ENCODE measurements at regions not wholly inside any gene's neighbourhood (a gene's known extent, or its start where the extent isn't known, plus 50 kb on each side); places are given as distances from the start of the nearest gene placed in this dataset.
"Not testable (repeated sequence)": the region's sequence is repeated elsewhere in the genome, so short reads cannot be mapped to it uniquely, and the experiment has no call there.

GRCh38 chr5:145658435-145658834 lies 176.7 kb downstream of the PRELID2 start:
- Histone ChIP-seq H3K4me3 (ENCODE audit: low read depth in 1 of 2, low read length in 2 of 2) (no peak overlapping the region), H3K36me3 (ENCODE audit: control insufficient read depth in 1 of 2, insufficient read depth in 2 of 2, low read length in 2 of 2) (no peaks in the 10 kb centered on the region)

GRCh38 chr5:145652700-145653099 lies 182.4 kb downstream of the PRELID2 start:
- H3K36me3 ChIP-seq (ENCODE audit: control insufficient read depth in 1 of 2, insufficient read depth in 2 of 2, low read length in 2 of 2); H3K27me3 ChIP-seq (ENCODE audit: low read depth, low read length); H3K4me1 ChIP-seq (ENCODE audit: control insufficient read depth in 1 of 2, insufficient read depth in 2 of 2, low read length in 2 of 2); H3K27ac ChIP-seq (ENCODE audit: low read length); H3K9me3 ChIP-seq (ENCODE audit: control insufficient read depth in 1 of 2, low read length in 2 of 2); H3K4me3 ChIP-seq (ENCODE audit: low read depth in 1 of 2, low read length in 2 of 2): not testable (repeated sequence)

More at GRCh38 chr5:145658435-145658834, 176.7 kb downstream of the PRELID2 start:
- H3K27ac ChIP-seq (ENCODE audit: low read length), result no peak overlapping the region
- no peaks in the 10 kb centered on the region for H3K9me3 ChIP-seq (ENCODE audit: control insufficient read depth in 1 of 2, low read length in 2 of 2)
- H3K27me3 ChIP-seq (ENCODE audit: low read depth, low read length), result no peaks in the 10 kb centered on the region
- peaks cover 4 to 12% of the 10 kb centered on the region in 2 donors for H3K4me1 ChIP-seq (ENCODE audit: control insufficient read depth in 1 of 2, insufficient read depth in 2 of 2, low read length in 2 of 2)

- H3K27ac ChIP-seq (ENCODE audit: low read length); H3K36me3 ChIP-seq (ENCODE audit: control insufficient read depth in 1 of 2, insufficient read depth in 2 of 2, low read length in 2 of 2); H3K4me3 ChIP-seq (ENCODE audit: low read depth in 1 of 2, low read length in 2 of 2); H3K4me1 ChIP-seq (ENCODE audit: control insufficient read depth in 1 of 2, insufficient read depth in 2 of 2, low read length in 2 of 2); H3K27me3 ChIP-seq (ENCODE audit: low read depth, low read length); H3K9me3 ChIP-seq (ENCODE audit: control insufficient read depth in 1 of 2, low read length in 2 of 2): not testable (repeated sequence)
These were observed 188.0 kb downstream of the PRELID2 start for GRCh38 chr5:145647137-145647536.

- H3K4me1 ChIP-seq (ENCODE audit: control insufficient read depth in 1 of 2, insufficient read depth in 2 of 2, low read length in 2 of 2); H3K9me3 ChIP-seq (ENCODE audit: control insufficient read depth in 1 of 2, low read length in 2 of 2); H3K27me3 ChIP-seq (ENCODE audit: low read depth, low read length); H3K27ac ChIP-seq (ENCODE audit: low read length); H3K36me3 ChIP-seq (ENCODE audit: control insufficient read depth in 1 of 2, insufficient read depth in 2 of 2, low read length in 2 of 2); H3K4me3 ChIP-seq (ENCODE audit: low read depth in 1 of 2, low read length in 2 of 2): not testable (repeated sequence)
These were observed 191.9 kb downstream of the PRELID2 start for GRCh38 chr5:145643214-145643613.

GRCh38 chr5:145637396-145637795 lies 197.7 kb downstream of the PRELID2 start:
- Histone ChIP-seq H3K36me3 (ENCODE audit: control insufficient read depth in 1 of 2, insufficient read depth in 2 of 2, low read length in 2 of 2) (no peaks in the 10 kb centered on the region), H3K4me1 (ENCODE audit: control insufficient read depth in 1 of 2, insufficient read depth in 2 of 2, low read length in 2 of 2) (no peaks in the 10 kb centered on the region), H3K4me3 (ENCODE audit: low read depth in 1 of 2, low read length in 2 of 2) (no peak overlapping the region), H3K27ac (ENCODE audit: low read length) (no peak overlapping the region), H3K9me3 (ENCODE audit: control insufficient read depth in 1 of 2, low read length in 2 of 2) (no peaks in the 10 kb centered on the region), H3K27me3 (ENCODE audit: low read depth, low read length) (no peaks in the 10 kb centered on the region)

GRCh38 chr5:145636371-145636770 lies 198.8 kb downstream of the PRELID2 start:
- Histone ChIP-seq H3K27me3 (ENCODE audit: low read depth, low read length) (no peaks in the 10 kb centered on the region), H3K4me1 (ENCODE audit: control insufficient read depth in 1 of 2, insufficient read depth in 2 of 2, low read length in 2 of 2) (no peaks in the 10 kb centered on the region), H3K36me3 (ENCODE audit: control insufficient read depth in 1 of 2, insufficient read depth in 2 of 2, low read length in 2 of 2) (no peaks in the 10 kb centered on the region), H3K9me3 (ENCODE audit: control insufficient read depth in 1 of 2, low read length in 2 of 2) (no peaks in the 10 kb centered on the region), H3K27ac (ENCODE audit: low read length) (no peak overlapping the region), H3K4me3 (ENCODE audit: low read depth in 1 of 2, low read length in 2 of 2) (no peak overlapping the region)

- Histone ChIP-seq H3K36me3 (ENCODE audit: control insufficient read depth in 1 of 2, insufficient read depth in 2 of 2, low read length in 2 of 2) (no peaks in the 10 kb centered on the region), H3K4me1 (ENCODE audit: control insufficient read depth in 1 of 2, insufficient read depth in 2 of 2, low read length in 2 of 2) (no peaks in the 10 kb centered on the region), H3K9me3 (ENCODE audit: control insufficient read depth in 1 of 2, low read length in 2 of 2) (no peaks in the 10 kb centered on the region), H3K27me3 (ENCODE audit: low read depth, low read length) (no peaks in the 10 kb centered on the region), H3K4me3 (ENCODE audit: low read depth in 1 of 2, low read length in 2 of 2) (no peak overlapping the region), H3K27ac (ENCODE audit: low read length) (no peak overlapping the region)
These were observed 201.7 kb downstream of the PRELID2 start for GRCh38 chr5:145633474-145633873.

GRCh38 chr5:145632701-145633100 lies 202.4 kb downstream of the PRELID2 start:
- Histone ChIP-seq H3K36me3 (ENCODE audit: control insufficient read depth in 1 of 2, insufficient read depth in 2 of 2, low read length in 2 of 2) (no peaks in the 10 kb centered on the region), H3K4me3 (ENCODE audit: low read depth in 1 of 2, low read length in 2 of 2) (no peak overlapping the region), H3K4me1 (ENCODE audit: control insufficient read depth in 1 of 2, insufficient read depth in 2 of 2, low read length in 2 of 2) (no peaks in the 10 kb centered on the region), H3K27ac (ENCODE audit: low read length) (no peak overlapping the region), H3K9me3 (ENCODE audit: control insufficient read depth in 1 of 2, low read length in 2 of 2) (no peaks in the 10 kb centered on the region), H3K27me3 (ENCODE audit: low read depth, low read length) (no peaks in the 10 kb centered on the region)

- no peaks in the 10 kb centered on the region for H3K36me3 ChIP-seq (ENCODE audit: control insufficient read depth in 1 of 2, insufficient read depth in 2 of 2, low read length in 2 of 2)
- no peak overlapping the region for H3K4me3 ChIP-seq (ENCODE audit: low read depth in 1 of 2, low read length in 2 of 2)
- peaks cover 3% of the 10 kb centered on the region in 2 donors for H3K9me3 ChIP-seq (ENCODE audit: control insufficient read depth in 1 of 2, low read length in 2 of 2)
- no peaks in the 10 kb centered on the region for H3K27me3 ChIP-seq (ENCODE audit: low read depth, low read length)
- no peaks in the 10 kb centered on the region for H3K4me1 ChIP-seq (ENCODE audit: control insufficient read depth in 1 of 2, insufficient read depth in 2 of 2, low read length in 2 of 2)
- no peak overlapping the region for H3K27ac ChIP-seq (ENCODE audit: low read length)
These were observed 206.1 kb downstream of the PRELID2 start for GRCh38 chr5:145629047-145629446.

GRCh38 chr5:145628525-145628924 lies 206.6 kb downstream of the PRELID2 start:
- no peak overlapping the region for H3K27ac ChIP-seq (ENCODE audit: low read length)
- no peaks in the 10 kb centered on the region for H3K36me3 ChIP-seq (ENCODE audit: control insufficient read depth in 1 of 2, insufficient read depth in 2 of 2, low read length in 2 of 2)
- H3K9me3 ChIP-seq (ENCODE audit: control insufficient read depth in 1 of 2, low read length in 2 of 2), result peaks cover 8% of the 10 kb centered on the region in 2 donors
- no peaks in the 10 kb centered on the region for H3K27me3 ChIP-seq (ENCODE audit: low read depth, low read length)
- no peaks in the 10 kb centered on the region for H3K4me1 ChIP-seq (ENCODE audit: control insufficient read depth in 1 of 2, insufficient read depth in 2 of 2, low read length in 2 of 2)
- H3K4me3 ChIP-seq (ENCODE audit: low read depth in 1 of 2, low read length in 2 of 2), result no peak overlapping the region

GRCh38 chr5:145619806-145620310 lies 215.3 kb downstream of the PRELID2 start:
- H3K27ac ChIP-seq (ENCODE audit: low read length), result no peak overlapping the region
- peaks cover 8 to 9% of the 10 kb centered on the region in 2 donors for H3K9me3 ChIP-seq (ENCODE audit: control insufficient read depth in 1 of 2, low read length in 2 of 2)
- H3K36me3 ChIP-seq (ENCODE audit: control insufficient read depth in 1 of 2, insufficient read depth in 2 of 2, low read length in 2 of 2), result no peaks in the 10 kb centered on the region
- no peaks in the 10 kb centered on the region for H3K4me1 ChIP-seq (ENCODE audit: control insufficient read depth in 1 of 2, insufficient read depth in 2 of 2, low read length in 2 of 2)
- H3K4me3 ChIP-seq (ENCODE audit: low read depth in 1 of 2, low read length in 2 of 2), result no peak overlapping the region
- no peaks in the 10 kb centered on the region for H3K27me3 ChIP-seq (ENCODE audit: low read depth, low read length)

GRCh38 chr5:145616739-145617138 lies 218.4 kb downstream of the PRELID2 start:
- not testable (repeated sequence) for H3K9me3 ChIP-seq (ENCODE audit: control insufficient read depth in 1 of 2, low read length in 2 of 2); H3K4me1 ChIP-seq (ENCODE audit: control insufficient read depth in 1 of 2, insufficient read depth in 2 of 2, low read length in 2 of 2); H3K27ac ChIP-seq (ENCODE audit: low read length); H3K4me3 ChIP-seq (ENCODE audit: low read depth in 1 of 2, low read length in 2 of 2); H3K27me3 ChIP-seq (ENCODE audit: low read depth, low read length); H3K36me3 ChIP-seq (ENCODE audit: control insufficient read depth in 1 of 2, insufficient read depth in 2 of 2, low read length in 2 of 2)

Data from muscle layer of duodenum (tissue), 2 donors.